ENCODE measurements at regions not wholly inside any gene's neighbourhood (a gene's known extent, or its start where the extent isn't known, plus 50 kb on each side); places are given as distances from the start of the nearest gene placed in this dataset.

DNA sequence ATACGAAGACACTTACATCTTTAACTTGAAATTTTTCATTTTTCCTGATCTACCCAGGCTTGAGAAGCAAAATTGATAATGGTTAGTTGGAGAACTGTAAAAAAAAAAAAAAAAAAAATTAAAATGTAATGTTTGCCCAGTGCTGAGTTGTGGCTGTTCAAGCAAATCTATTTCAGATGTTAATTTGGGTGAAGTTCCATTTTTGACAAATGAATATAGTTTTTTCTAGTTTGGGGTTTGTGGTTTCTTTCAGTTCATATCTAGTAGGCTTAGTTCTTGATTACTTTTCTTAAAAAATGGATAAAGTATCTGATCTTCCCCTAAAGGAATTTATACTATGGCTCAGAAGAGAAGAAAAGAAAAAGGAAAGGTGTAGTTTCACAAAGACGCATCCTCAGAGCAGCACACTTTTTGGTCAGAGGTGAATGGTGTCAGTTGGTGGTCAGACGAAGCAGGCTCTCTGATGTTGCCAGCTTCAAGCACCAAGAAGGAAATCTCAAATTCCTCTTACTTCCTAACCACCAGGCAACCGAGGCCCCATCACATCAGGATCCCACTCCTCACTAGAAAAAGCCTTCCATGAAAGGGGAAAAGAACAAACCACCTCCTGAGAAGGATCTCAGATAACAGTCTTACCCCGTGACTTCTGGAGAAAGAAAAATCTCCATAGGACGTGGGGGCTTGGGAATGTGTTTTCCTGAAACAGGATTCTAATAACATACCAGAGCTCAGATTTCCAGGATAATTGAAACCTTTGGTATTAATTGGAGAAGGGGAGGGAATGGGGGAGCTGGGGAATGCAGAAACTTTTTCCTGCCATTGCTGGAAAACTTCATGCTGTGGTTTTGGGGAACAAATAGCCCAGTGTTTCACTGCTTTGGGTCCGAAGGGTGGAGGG lies 396.2 kb downstream of the CD83 start:
- TF ChIP-seq BRCA1 (IDR thresholded peaks at IDR 0.05; ENCODE audit: low read depth, low read length), result no peak
- no peak for TF ChIP-seq SRF (IDR thresholded peaks at IDR 0.05; ENCODE audit: low read depth in 2 of 2, low read length in 2 of 2)
- TF ChIP-seq, protein P1, sequence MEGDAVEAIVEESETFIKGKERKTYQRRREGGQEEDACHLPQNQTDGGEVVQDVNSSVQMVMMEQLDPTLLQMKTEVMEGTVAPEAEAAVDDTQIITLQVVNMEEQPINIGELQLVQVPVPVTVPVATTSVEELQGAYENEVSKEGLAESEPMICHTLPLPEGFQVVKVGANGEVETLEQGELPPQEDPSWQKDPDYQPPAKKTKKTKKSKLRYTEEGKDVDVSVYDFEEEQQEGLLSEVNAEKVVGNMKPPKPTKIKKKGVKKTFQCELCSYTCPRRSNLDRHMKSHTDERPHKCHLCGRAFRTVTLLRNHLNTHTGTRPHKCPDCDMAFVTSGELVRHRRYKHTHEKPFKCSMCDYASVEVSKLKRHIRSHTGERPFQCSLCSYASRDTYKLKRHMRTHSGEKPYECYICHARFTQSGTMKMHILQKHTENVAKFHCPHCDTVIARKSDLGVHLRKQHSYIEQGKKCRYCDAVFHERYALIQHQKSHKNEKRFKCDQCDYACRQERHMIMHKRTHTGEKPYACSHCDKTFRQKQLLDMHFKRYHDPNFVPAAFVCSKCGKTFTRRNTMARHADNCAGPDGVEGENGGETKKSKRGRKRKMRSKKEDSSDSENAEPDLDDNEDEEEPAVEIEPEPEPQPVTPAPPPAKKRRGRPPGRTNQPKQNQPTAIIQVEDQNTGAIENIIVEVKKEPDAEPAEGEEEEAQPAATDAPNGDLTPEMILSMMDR (IDR thresholded peaks at IDR 0.05 in 2 of 3, conservative IDR thresholded peaks at IDR 0.05 in 1 of 3; ENCODE audit: control insufficient read depth in 2 of 3, extremely low read depth in 1 of 3, insufficient read depth in 1 of 3, low read depth in 3 of 3, low read length in 3 of 3), result no peak
- TF ChIP-seq SMAD1 (IDR thresholded peaks at IDR 0.05; ENCODE audit: low read depth, partially characterized antibody), result no peak
- no peak for TF ChIP-seq GABPA (IDR thresholded peaks at IDR 0.05; ENCODE audit: low read depth)
- TF ChIP-seq, protein P2, sequence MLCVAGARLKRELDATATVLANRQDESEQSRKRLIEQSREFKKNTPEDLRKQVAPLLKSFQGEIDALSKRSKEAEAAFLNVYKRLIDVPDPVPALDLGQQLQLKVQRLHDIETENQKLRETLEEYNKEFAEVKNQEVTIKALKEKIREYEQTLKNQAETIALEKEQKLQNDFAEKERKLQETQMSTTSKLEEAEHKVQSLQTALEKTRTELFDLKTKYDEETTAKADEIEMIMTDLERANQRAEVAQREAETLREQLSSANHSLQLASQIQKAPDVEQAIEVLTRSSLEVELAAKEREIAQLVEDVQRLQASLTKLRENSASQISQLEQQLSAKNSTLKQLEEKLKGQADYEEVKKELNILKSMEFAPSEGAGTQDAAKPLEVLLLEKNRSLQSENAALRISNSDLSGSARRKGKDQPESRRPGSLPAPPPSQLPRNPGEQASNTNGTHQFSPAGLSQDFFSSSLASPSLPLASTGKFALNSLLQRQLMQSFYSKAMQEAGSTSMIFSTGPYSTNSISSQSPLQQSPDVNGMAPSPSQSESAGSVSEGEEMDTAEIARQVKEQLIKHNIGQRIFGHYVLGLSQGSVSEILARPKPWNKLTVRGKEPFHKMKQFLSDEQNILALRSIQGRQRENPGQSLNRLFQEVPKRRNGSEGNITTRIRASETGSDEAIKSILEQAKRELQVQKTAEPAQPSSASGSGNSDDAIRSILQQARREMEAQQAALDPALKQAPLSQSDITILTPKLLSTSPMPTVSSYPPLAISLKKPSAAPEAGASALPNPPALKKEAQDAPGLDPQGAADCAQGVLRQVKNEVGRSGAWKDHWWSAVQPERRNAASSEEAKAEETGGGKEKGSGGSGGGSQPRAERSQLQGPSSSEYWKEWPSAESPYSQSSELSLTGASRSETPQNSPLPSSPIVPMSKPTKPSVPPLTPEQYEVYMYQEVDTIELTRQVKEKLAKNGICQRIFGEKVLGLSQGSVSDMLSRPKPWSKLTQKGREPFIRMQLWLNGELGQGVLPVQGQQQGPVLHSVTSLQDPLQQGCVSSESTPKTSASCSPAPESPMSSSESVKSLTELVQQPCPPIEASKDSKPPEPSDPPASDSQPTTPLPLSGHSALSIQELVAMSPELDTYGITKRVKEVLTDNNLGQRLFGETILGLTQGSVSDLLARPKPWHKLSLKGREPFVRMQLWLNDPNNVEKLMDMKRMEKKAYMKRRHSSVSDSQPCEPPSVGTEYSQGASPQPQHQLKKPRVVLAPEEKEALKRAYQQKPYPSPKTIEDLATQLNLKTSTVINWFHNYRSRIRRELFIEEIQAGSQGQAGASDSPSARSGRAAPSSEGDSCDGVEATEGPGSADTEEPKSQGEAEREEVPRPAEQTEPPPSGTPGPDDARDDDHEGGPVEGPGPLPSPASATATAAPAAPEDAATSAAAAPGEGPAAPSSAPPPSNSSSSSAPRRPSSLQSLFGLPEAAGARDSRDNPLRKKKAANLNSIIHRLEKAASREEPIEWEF (IDR thresholded peaks at IDR 0.05; ENCODE audit: insufficient replicate concordance, low read depth, low read length), result no peak

Measured in GM12878 (cell line).